ENCODE measurements at regions not wholly inside any gene's neighbourhood (a gene's known extent, or its start where the extent isn't known, plus 50 kb on each side); places are given as distances from the start of the nearest gene placed in this dataset.

DNA sequence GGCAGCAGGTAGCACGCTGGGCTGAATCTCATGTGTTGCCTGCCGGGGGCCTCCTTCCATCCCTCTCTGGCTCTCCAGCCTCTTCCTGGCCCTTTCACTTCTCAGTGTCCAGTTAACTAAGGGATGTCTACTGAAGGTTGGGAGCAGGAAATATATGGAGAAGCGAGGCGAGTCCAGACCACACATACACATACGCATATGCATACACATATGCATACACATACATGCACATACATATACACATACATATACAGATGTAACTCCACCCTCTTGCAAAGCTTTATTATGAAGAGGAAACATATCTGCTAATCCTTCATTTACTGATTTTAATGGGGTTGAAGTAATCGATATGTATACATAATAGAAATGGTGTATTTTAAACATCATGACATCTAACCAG is 636.1 kb upstream of the CCDC179 start:
- no peak for DNase-seq

DNA sequence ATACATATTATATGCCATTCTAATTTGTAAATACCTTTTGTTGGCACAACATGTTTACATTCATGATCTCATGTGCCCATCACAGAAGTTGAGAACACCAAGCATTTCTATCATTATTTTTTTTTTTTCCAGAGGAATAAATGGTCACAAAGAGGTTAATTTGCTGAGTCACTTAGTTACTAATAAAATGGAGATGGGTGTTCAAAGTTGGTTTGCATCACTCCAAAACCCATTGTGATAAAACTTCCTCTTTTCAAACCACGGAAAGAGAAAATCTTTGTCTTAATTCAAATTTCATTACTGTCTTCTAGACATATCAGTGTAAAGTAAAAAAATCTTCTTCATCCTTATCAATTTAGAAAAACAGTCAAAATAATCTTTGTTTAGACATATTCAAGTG is 636.8 kb upstream of the CCDC179 start:
- DNase-seq, result no peak

DNA sequence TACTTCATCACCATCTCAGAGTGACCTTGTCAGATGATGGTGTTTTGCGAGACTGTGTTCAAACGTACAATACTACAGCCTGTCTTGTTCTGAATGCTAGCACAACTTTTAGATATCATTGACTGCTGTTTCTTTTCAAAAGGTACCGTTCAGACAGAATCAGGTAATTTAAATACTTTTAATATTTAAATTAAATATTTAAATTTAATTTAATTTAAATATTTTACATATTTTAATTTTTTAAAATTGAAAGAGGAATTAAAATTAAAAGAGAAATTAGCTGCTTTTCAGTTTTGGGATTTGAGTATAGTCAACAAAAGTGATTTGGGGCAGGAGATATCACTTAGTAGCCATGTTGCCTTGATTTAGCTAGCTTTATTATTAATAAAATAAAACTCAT is 642.1 kb upstream of the CCDC179 start:
- no peak for DNase-seq

DNA sequence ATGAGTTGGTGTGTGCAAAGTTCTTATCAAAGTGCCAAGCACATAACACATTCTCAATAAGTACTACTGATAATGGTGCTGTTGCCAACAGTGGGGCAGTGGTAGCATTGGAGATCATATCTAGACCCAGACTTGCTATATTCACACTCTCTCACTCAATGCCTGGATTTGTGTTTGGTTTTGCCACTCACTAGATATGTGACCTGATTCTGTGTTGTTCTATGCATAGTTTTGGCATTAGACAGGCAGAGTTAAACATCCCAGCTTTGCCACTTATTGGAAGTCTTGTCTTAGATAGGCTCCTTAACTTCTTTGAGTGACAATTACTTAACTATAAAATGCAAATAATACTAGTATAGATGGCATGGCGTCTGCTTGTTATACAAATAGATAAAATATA is 642.6 kb upstream of the CCDC179 start:
- no peak for DNase-seq

DNA sequence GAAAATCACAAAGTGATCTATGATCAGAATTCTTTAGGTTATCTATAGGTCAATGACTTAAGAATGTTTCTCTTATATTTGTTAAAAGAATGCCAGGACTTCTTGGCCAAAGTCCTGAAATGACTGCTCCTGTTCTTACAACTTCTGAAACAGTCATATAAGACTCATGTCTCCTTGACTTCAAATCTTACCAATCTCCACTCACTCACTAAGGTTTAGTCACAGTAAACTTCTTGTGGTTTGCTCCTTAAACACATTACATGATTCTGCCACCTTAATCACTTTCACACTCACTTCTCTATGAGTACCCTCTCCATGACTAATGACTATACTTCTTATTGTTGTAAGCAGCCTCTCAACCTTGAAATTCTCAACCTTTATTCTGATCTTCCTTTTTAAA is 648.7 kb upstream of the CCDC179 start:
- no peak for DNase-seq

DNA sequence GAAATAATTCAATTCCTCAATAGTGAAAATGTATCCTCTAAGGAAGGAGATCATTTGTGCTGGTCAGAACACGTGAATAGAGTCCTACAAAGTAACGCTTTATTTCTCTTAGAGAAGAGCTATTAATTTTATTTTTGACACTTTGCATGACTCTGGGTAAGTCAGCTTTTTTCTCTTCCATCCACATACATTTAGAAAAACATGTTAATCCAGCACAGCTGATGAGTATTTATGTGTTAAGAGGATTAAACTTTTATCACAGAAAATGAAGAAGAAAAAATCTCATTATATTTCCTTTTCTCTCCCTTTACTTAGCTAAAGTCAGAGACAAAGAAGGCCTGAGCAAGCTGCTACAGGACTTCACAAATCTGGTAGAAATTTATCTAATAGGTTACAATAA is 649.5 kb upstream of the CCDC179 start:
- DNase-seq, result no peak

DNA sequence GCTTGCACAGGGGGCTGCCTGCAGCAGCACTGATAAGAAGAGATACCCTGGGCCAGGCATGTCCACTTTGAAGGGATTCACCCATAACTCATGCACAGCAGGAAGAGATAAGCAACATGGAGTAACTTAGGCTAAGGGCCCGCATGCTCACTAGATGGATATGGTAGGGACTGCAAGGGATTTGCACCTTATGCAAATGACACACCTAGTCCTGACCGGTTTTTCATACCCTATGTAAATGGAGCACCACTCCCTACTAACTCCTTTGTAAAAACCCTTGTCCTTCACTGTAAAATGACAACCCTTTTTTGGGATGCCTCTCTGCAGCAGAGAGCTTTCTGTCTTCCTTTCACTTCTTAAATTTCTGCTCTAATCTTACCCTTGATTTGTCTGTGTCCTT is 658.9 kb upstream of the CCDC179 start:
- no peak for DNase-seq

DNA sequence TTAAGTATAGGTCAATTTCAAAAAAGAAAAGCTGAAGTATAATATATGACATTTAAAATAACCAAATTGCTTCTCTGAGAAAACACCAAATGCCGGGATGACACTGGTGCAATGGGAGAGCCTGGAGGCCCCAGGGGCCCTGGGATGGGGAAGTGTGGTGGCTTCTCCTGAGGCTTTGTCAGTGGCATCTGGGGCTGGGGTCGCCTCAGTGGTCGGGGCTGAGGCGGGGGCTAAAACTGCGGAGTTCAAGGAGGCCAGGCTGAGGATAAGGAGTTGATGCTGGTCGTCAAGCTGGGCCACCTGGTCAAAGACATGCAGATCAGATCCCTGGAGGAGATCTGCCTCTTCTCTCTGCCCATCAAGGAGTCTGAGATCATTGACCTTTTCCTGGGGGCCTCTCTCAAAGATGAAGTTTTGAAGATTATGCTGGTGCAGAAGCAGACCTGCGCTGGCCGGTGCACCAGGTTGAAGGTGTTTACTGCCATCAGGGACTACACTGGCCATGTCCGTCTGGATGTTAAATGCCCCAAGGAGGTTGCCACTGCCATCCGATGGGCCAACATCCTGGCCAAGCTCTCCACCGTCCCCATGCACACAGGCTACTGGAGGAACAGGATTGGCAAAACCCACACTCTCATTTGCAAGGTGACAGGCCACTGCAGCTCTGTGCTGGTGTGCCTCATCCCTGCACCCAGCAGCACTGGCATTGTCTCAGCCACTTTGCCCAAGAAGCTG is 660.1 kb upstream of the CCDC179 start:
- DNase-seq, result no peak

DNA sequence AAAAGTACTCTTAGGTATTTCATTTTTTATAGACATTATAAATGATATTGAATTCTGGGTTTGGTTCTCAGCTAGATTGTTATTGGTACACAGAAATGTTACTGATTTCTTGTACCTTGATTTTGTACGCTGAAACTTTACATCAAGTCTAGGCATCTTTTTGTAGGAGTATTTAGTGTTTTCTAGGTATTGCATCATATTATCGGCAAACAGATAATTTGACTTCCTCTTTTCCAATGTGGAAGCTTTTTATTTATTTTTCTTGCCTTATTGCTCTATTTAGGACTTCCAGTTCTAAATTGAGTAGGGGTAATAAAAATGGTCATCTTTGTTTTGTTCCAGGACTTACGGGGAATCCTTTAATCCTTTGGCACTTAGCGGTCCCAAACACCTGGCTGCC is 676.6 kb upstream of the CCDC179 start:
- DNase-seq, result no peak

DNA sequence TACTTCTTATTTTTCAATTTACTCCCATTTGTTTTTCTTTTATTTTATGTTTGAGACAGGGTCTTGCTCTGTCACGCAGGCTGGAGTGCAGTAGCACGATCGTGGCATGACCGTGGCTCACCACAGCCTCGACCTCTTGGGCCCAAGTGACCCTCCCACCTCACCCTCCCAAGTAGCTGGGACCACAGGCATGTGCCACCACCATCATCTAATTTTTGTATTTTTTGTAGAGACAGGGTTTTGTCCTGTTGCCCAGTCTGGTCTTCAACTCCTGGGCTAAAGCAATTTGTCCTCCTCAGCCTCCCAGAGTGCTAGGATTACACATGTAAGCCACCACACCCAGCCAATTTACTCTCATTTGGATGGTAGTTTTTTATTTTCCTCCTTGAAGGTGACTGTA is 679.3 kb upstream of the CCDC179 start:
- DNase-seq, result no peak

DNA sequence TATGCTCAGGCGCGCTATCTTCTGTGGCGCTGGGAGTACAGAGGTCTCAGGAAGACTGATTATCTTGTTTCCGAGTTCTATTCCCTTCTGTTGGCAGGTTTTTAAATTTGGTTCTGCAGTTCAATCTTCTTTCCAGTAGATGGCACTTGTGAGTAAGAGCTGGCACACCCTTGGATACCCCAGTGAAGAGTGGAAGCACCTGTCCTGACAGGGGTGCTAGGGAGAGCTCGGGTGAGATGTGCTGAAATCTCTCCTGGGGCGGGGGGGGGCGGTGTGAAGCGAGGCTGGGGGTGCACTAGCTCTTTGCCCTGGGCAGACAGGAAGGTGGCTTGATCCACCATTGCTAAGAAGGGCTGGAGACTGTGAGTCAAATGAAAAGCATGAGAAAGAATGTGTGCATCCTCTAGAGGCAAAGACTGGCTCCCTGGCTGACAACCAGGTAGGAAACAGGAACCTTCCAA is 679.9 kb upstream of the CCDC179 start:
- no peak for DNase-seq

DNA sequence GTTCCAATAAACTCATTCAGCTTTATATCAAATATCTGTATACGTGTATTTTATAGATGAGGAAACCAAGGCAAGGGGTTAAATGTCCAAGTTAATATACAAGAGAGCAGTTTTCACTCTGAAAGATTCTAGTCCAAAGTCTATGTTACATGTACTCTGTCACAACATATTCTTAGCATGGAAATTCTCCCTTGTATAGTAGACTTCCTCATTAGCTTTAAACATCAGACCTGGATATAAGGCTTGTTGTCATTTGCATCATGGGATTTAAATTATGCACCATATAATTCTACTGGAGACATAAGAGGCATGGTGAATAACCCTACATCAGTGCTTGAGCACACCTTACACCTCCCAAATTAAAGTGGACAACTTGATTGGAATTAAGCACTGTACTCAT is 681.9 kb upstream of the CCDC179 start:
- no peak for DNase-seq

DNA sequence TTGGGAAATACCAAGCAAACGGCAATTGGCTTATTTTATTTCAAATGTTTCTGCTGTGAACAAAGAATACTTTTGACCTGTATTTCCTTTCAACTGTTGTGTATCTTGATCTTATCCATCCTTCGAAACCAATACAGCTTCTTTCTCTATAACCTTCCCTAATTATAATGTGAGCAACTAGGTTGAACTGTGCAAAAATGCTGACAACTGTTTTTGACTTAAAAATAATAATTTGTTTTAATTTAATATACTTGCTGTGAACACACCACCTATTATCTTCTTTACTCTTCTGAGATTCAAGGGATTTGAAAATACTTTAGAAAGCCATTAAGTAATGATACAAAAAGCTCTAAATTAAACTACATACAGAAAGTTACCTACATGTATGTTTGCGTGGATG is 682.5 kb upstream of the CCDC179 start:
- DNase-seq, result no peak

DNA sequence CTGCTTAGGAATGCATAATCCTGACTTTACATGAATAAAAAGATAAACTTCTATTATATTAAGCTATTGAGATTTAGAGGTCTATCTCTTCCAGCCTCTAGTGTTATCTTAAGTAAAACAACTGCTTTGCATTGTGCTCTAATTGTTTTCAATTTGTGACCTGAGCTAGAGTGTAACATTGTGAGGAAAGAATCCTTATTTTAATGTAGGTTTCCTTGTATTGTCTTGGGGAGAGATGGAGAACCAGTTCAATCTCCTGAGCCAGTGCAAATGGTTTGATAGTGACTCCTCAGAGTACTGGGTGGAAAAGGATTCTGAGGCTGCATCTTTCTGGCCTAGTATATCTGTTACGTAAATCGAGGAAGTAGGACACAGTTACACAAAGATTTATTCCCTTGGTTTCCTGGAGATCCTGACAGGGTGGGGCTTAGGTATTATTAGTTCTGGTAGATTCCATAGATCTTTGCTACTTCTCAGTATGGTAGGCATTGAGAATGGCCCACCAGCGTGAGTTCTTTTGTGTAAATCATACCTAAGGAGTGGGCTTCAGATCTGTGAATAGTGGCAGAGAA is 683.5 kb upstream of the CCDC179 start:
- no peak for DNase-seq

DNA sequence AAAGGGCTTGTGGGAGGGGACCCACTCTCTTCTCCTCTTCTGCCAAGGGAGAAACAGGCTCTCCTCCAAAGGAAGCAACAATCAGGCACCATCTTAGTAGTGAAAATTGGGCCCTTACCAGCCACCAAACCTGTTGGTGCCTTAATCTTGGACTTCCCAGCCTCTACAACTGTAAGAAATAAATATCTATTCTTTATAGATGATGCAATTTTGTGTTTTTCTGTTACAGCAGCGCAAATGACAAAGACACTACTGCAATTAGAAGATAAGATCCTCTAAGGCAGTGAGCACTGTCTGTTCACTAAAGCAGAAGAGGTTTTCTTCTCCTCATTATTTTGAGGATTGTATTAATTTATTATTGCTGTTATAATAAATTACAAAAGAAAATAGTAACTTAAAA is 691.4 kb upstream of the CCDC179 start:
- no peak for DNase-seq

DNA sequence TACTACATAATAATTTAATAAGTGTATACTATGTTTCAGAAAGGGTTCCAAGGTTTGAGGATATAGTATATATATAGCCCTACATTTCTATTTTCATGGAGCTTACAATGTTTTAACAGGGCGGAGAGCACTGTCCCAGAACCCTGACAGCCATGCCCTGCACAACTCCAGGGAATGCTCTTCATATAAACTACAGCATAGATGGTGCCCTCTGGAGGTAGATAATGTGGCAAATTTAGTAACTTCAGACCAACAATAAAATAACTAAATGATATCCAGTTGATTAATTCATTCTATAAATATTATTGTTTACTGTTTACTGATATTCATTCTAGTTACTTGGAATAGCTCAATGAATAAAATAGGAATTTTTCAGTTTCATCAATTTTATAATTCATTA is 693.7 kb upstream of the CCDC179 start:
- DNase-seq, result no peak

DNA sequence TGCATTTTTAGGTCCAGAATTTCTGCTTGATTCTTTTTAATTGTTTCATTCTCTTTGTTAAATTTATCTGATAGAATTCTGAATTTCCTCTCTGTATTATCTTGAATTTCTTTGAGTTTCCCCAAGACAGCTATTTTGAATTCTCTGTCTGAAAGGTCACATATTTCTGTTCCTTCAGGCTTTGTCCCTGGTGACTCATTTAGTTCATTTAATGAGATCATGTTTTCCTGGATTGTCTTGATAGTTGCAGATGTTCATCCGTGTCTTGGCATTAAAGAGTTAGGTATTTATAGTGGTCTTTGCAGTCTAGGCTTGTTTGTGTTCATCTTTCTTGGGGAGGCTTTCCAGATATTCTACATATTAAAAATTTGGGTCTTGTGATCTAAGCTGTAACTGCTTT is 694.8 kb upstream of the CCDC179 start:
- no peak for DNase-seq

DNA sequence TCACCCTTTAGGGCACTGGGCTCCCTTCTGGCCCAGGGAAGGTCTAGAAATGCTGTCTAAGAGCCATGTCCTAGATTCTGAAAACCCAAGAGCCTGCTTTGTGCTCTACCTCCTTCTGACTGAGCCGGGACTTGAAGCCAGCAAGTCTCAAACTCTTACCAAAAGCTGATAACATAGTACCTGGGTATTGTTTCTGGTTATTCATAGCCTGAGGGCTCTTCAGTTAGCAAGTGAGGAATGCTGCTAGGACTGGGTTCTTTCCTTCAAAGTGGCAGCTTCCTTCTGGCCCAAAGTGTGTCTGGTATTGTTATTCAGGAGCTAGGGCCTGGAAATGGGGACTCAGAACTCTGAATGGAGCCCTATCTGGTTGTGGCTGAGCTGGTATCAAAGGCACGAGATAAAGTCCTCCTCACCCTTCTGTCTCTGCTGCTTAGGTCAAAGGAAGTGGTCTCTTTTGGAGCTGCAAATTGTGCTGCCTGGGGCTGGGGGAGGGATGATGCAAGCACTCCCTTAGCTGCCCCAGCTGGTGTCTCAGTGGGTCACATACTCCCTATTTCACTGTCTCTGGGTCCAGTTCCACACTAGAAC is 696.0 kb upstream of the CCDC179 start:
- DNase-seq, result no peak

DNA sequence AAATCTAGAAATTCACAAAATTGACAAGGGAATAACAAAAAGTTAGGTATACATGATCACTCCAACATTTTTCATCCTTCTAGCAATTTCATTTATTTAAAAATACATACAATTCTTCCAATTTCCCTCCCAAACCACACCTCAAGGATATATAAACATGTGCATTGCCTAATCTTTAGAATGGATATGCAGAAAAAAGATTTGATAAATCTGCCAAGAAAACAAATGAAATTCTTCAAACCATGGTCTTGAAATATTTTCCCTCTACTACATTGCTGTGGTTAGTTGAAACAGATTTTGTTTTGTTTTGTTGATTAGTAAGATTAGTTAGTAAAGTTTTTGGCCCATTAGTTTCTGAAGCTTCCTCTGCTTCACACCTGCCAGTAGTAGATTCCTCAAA is 703.3 kb upstream of the CCDC179 start:
- DNase-seq, result no peak

DNA sequence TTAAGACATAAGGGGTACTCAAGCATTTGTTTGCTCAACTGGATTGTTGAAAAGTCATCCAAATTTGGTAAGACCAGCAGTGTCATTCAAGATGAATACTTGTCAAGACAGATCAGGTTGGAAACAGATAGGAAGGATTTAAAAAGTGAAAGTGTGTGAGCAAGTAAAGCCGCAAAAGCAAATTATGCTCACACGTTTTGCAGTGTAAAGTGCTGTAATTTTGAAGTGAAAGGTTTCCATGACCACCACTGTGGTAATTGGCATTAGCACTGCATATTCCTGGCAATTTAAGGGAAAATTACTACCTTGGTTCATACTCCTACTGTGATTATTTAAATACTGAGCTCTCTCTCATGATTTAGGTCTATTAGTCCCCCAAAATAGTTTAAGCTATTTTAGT is 704.1 kb upstream of the CCDC179 start:
- DNase-seq, result no peak

DNA sequence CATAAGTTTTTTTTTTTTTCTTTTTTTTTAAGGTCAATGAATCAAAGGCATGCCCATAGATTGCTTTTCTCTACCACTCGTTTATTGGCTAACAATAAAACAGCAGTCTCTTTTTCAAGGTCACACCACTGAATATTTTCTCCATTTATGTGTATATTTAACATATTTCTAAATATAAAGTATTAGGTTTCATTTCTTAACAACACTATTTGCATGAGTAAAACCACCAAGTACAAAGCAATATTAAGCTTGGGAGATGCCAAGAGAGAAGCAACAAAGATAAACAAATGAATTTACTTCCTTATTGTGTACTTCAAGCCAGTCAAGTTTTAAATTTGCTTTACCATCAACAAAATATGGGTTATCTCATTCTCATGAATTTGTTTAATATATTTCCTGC is 708.9 kb upstream of the CCDC179 start:
- no peak for DNase-seq

DNA sequence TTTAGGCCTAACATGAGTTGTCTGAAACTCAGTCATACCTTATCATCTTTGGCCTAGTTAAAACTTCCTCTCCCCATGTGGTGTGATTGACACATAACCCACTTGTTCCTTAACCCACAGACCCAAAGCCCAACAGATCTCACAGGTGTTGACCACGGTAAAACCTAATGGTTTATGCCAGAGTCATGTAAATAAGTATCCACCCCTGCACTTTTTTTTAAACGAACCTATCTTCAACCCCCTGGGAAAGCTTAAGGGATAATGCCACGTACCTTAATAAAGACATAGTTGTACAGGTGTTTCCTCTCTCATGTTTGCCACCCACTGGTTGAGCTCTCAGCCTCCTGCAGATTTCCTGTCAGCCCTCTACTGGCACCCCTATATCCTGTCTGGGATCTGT is 709.3 kb upstream of the CCDC179 start:
- DNase-seq, result no peak

DNA sequence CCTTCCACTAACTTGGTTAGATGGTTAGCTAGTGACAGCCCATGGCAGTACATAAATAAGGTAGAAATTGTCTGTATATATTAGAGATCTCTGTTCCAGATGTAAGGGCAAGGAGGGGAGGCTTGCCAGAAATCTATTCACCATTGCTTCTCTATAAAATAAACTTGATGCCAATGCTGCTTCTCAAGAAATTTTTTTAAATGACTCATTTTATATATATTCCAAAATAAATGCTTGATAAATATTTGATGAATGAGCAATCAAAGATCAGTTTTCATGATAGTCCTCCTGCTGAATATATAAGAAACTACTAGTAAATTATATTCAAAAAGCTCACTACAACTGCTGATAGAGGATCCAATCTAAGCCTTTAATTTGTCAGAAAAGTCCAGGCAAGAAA is 710.6 kb upstream of the CCDC179 start:
- DNase-seq, result no peak

DNA sequence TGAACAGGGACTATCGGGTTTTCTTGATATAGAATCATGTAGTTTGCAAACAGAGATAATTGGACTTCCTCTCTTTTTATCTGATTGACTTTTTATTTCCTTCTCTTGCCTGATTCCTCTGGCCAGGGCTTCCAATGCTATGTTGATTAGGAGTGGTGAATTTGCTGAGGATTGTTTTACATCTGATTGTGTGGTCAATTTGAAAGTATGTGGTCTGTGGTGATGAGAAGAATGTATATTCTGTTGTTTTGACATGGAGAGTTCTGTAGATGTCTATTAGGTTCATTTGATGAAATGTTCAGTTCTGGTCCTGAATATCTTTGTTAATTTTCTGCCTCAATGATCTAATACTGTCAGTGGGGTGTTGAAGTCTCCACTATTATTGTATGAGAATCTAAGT is 713.2 kb upstream of the CCDC179 start:
- no peak for DNase-seq

DNA sequence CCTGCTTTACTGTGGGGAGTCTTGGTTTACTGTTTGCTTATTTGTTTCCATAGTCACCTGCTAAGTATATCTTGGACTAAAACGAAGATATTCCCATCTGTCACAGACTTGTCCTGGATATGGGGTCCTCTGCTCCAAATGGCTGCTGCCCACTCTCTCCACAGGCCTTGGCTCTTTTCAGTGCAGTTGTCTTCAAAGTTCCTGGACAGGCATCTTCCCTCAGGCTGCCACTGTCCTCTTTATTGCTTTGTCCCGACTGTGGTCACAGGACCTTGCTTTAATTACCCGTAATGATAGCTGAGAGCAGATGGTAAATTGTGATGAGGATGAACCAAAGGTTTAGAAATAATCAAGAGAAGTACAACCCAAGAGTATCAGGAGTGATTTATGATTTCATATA is 713.9 kb upstream of the CCDC179 start:
- DNase-seq, result no peak

Data from activated CD4-positive, alpha-beta T cell treated with anti-CD3 and anti-CD28 coated beads, Interleukin-2, amount 50 U/mL, for 48 hours (primary cell).